ENCODE measurements at regions not wholly inside any gene's neighbourhood (a gene's known extent, or its start where the extent isn't known, plus 50 kb on each side); places are given as distances from the start of the nearest gene placed in this dataset.

GRCh38 chr12:46483572-46484395, 111.2 kb upstream of the SLC38A2 start:
- TF ChIP-seq CTCF (IDR thresholded peaks at IDR 0.05) (no peak), POLR2A (IDR thresholded peaks at IDR 0.05) (no peak)

Measured in heart left ventricle (tissue), 13 donors.